Ishikawa (cell line): ENCODE measurements at regions not wholly inside any gene's neighbourhood (a gene's known extent, or its start where the extent isn't known, plus 50 kb on each side); places are given as distances from the start of the nearest gene placed in this dataset.

Experiments used
- EP300 ChIP-seq: IDR thresholded peaks from 2 replicates; pipeline ENCODE4 v1.6.1; 2012; ENCODE audit warnings: borderline replicate concordance
- FOXM1 ChIP-seq: IDR thresholded peaks from 2 replicates; pipeline ENCODE4 v1.6.1; 2012; ENCODE audit warnings: low read depth, borderline replicate concordance
- RAD21 ChIP-seq: IDR thresholded peaks from 2 replicates; pipeline ENCODE4 v1.6.1; 2012; ENCODE audit warnings: low read depth
- TAF1 ChIP-seq: IDR thresholded peaks from 2 replicates; pipeline ENCODE4 v1.6.1; 2012; ENCODE audit warnings: low read depth, mild to moderate bottlenecking
- TF ChIP-seq, protein P1 (sequence below): IDR thresholded peaks from 2 replicates; pipeline ENCODE4 v1.6.1; 2012; ENCODE audit warnings: low read depth, mild to moderate bottlenecking

GRCh38 chr4:44071959-44072955, 376.4 kb downstream of the KCTD8 start:
- TF ChIP-seq RAD21 (no peak), FOXM1 (no peak), EP300 (no peak), TAF1 (no peak)
- TF ChIP-seq, protein P1, sequence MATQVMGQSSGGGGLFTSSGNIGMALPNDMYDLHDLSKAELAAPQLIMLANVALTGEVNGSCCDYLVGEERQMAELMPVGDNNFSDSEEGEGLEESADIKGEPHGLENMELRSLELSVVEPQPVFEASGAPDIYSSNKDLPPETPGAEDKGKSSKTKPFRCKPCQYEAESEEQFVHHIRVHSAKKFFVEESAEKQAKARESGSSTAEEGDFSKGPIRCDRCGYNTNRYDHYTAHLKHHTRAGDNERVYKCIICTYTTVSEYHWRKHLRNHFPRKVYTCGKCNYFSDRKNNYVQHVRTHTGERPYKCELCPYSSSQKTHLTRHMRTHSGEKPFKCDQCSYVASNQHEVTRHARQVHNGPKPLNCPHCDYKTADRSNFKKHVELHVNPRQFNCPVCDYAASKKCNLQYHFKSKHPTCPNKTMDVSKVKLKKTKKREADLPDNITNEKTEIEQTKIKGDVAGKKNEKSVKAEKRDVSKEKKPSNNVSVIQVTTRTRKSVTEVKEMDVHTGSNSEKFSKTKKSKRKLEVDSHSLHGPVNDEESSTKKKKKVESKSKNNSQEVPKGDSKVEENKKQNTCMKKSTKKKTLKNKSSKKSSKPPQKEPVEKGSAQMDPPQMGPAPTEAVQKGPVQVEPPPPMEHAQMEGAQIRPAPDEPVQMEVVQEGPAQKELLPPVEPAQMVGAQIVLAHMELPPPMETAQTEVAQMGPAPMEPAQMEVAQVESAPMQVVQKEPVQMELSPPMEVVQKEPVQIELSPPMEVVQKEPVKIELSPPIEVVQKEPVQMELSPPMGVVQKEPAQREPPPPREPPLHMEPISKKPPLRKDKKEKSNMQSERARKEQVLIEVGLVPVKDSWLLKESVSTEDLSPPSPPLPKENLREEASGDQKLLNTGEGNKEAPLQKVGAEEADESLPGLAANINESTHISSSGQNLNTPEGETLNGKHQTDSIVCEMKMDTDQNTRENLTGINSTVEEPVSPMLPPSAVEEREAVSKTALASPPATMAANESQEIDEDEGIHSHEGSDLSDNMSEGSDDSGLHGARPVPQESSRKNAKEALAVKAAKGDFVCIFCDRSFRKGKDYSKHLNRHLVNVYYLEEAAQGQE: no peak
